Hepatocyte (in vitro differentiated cells): ENCODE measurements at regions not wholly inside any gene's neighbourhood (a gene's known extent, or its start where the extent isn't known, plus 50 kb on each side); places are given as distances from the start of the nearest gene placed in this dataset.
A peak's percentile ranks its signal among the peaks of the same experiment; 100 is the strongest.

Experiments used
- DNase-seq: peaks from one replicate; pipeline ENCODE4 v3.0.0-alpha.2; 2016; ENCODE audit warnings: low spot score
- H2AFZ ChIP-seq: fragments of 200-600 bp; sonication (generic); 2 replicates; pipeline ENCODE4 v1.6.0; 2016; ENCODE audit warnings: antibody characterized with exemption, mild to moderate bottlenecking
- H3K27ac ChIP-seq: fragments of 200-600 bp; sonication (generic); 2 replicates; pipeline ENCODE4 v1.5.1; 2016; ENCODE audit warnings: mild to moderate bottlenecking
- H3K27me3 ChIP-seq: fragments of 200-600 bp; sonication (generic); 2 replicates; pipeline ENCODE4 v1.6.1; 2016
- H3K36me3 ChIP-seq: fragments of 200-600 bp; sonication (generic); replicated peaks from 2 replicates; pipeline ENCODE4 v1.5.1; 2016; ENCODE audit warnings: low read depth; ENCODE audit not compliant: insufficient read depth
- H3K4me1 ChIP-seq: fragments of 200-600 bp; sonication (generic); 2 replicates; pipeline ENCODE4 v1.5.1; 2016; ENCODE audit warnings: mild to moderate bottlenecking, moderate library complexity; ENCODE audit not compliant: insufficient read depth
- H3K4me2 ChIP-seq: fragments of 200-600 bp; sonication (generic); 2 replicates; pipeline ENCODE4 v1.6.0; 2016
- H3K4me3 ChIP-seq: fragments of 200-600 bp; sonication (generic); 2 replicates; pipeline ENCODE4 v1.5.1; 2016; ENCODE audit warnings: mild to moderate bottlenecking
- H3K79me2 ChIP-seq: fragments of 200-600 bp; sonication (generic); 2 replicates; pipeline ENCODE4 v1.6.0; 2017; ENCODE audit warnings: mild to moderate bottlenecking
- H3K9me2 ChIP-seq: fragments of 200-600 bp; sonication (generic); replicated peaks from 2 replicates; pipeline ENCODE4 v1.6.0; 2017; ENCODE audit warnings: mild to moderate bottlenecking; ENCODE audit not compliant: insufficient read depth
- H3K9me3 ChIP-seq: fragments of 200-600 bp; sonication (generic); 2 replicates; pipeline ENCODE4 v1.5.1; 2016; ENCODE audit warnings: low read depth, mild to moderate bottlenecking
- H4K20me1 ChIP-seq: fragments of 200-600 bp; sonication (generic); 2 replicates; pipeline ENCODE4 v1.6.0; 2016; ENCODE audit warnings: mild to moderate bottlenecking; ENCODE audit not compliant: insufficient read depth, poor library complexity, severe bottlenecking
- CTCF ChIP-seq: fragments of 200-600 bp; sonication (generic); IDR thresholded peaks from 2 replicates; pipeline ENCODE4 v1.5.1; 2016; ENCODE audit warnings: antibody characterized with exemption, mild to moderate bottlenecking; ENCODE audit not compliant: poor library complexity
- EZH2 ChIP-seq: fragments of 200-600 bp; sonication (generic); IDR thresholded peaks from 2 replicates; pipeline ENCODE4 v1.6.1; 2016; ENCODE audit warnings: antibody characterized with exemption, mild to moderate bottlenecking, borderline replicate concordance
- EZH2phosphoT487 ChIP-seq: fragments of 200-600 bp; sonication (generic); IDR thresholded peaks from one replicate; pipeline ENCODE4 v1.6.1; 2018; ENCODE audit warnings: antibody characterized with exemption, mild to moderate bottlenecking, low read depth, moderate library complexity; ENCODE audit not compliant: unreplicated experiment, severe bottlenecking
- WGBS: methylation state at CpG from one replicate; pipeline ENCODE4 v1.1.6; 2016; ENCODE audit warnings: low lambda C conversion rate; ENCODE audit errors: missing lambda C conversion rate; 5-methylcytosine and 5-hydroxymethylcytosine counted together

- peak overlapping the region; percentile 58 for H3K4me2 ChIP-seq
- H3K27ac ChIP-seq = no peak overlapping the region
Observed at GRCh38 chr15:98580572-98580971, 67.8 kb upstream of the IGF1R start.

DNA sequence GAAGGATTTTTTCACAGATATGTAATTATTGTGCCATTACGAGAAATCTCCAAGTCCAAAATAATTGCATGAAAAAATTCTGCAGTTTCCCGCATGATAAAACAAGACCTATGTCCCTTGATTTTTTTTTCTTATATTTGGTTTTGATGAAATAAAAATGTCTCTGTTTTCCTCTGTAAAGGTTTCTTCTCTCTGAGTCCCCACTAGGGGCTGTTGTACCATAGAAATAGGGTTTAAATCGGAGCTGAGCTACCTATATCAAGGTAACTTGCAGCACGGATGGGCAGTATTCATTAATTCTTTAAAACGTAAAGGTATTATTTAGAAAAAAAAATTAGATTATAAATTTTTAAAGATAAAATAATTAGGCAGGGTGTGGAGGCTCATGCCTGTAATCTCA lies 66.6 kb upstream of the IGF1R start:
- H3K4me1 ChIP-seq = no peaks in the 10 kb centered on the region
- H3K4me3 ChIP-seq = no peak overlapping the region
- 58% methylated on average over 5 of the region's 5 CpGs for WGBS
- H3K36me3 ChIP-seq = no peaks in the 10 kb centered on the region
- H3K27ac ChIP-seq = no peak overlapping the region
- peaks cover 36% of the 10 kb centered on the region for H3K27me3 ChIP-seq
- H3K4me2 ChIP-seq = no peak overlapping the region
- H2AFZ ChIP-seq = no peak overlapping the region
- no peaks in the 10 kb centered on the region for H3K9me2 ChIP-seq
- H3K79me2 ChIP-seq = no peaks in the 10 kb centered on the region
- no peaks in the 10 kb centered on the region for H3K9me3 ChIP-seq
- no peak for TF ChIP-seq EZH2phosphoT487
- TF ChIP-seq EZH2 = no peak
- TF ChIP-seq CTCF = peak; percentile 32
- no peaks in the 10 kb centered on the region for H4K20me1 ChIP-seq
- no peak for DNase-seq

More at GRCh38 chr15:98580572-98580971, 67.8 kb upstream of the IGF1R start:
- 28% methylated on average over 11 of the region's 11 CpGs for WGBS
- no peaks in the 10 kb centered on the region for H4K20me1 ChIP-seq
- no peaks in the 10 kb centered on the region for H3K9me3 ChIP-seq
- TF ChIP-seq EZH2 = no peak
- no peak for TF ChIP-seq EZH2phosphoT487
- no peak for TF ChIP-seq CTCF
- H3K9me2 ChIP-seq = no peaks in the 10 kb centered on the region
- peaks cover 36% of the 10 kb centered on the region for H3K27me3 ChIP-seq
- no peak overlapping the region for H3K4me3 ChIP-seq
- no peaks in the 10 kb centered on the region for H3K36me3 ChIP-seq
- DNase-seq = no peak
- H3K79me2 ChIP-seq = no peaks in the 10 kb centered on the region
- H2AFZ ChIP-seq = no peak overlapping the region
- no peaks in the 10 kb centered on the region for H3K4me1 ChIP-seq

- Histone ChIP-seq H4K20me1 (no peaks in the 10 kb centered on the region), H3K4me3 (no peak overlapping the region), H3K9me2 (no peaks in the 10 kb centered on the region), H3K79me2 (no peaks in the 10 kb centered on the region), H2AFZ (no peak overlapping the region), H3K36me3 (no peaks in the 10 kb centered on the region), H3K9me3 (no peaks in the 10 kb centered on the region), H3K4me1 (no peaks in the 10 kb centered on the region), H3K27me3 (peaks cover 36% of the 10 kb centered on the region), H3K27ac (no peak overlapping the region), H3K4me2 (no peak overlapping the region)
- WGBS = 47% methylated on average over 6 of the region's 6 CpGs
- TF ChIP-seq EZH2 (no peak), EZH2phosphoT487 (no peak), CTCF (no peak)
- DNase-seq = no peak
Observed at GRCh38 chr15:98582900-98583554, 65.3 kb upstream of the IGF1R start.
